RWPE1 (cell line): ENCODE measurements at regions not wholly inside any gene's neighbourhood (a gene's known extent, or its start where the extent isn't known, plus 50 kb on each side); places are given as distances from the start of the nearest gene placed in this dataset.
"Not testable (repeated sequence)": the region's sequence is repeated elsewhere in the genome, so short reads cannot be mapped to it uniquely, and the experiment has no call there.

ENCODE experiments used
- CTCF ChIA-PET: fragments of 350-600 bp; sonication (Branson Sonifier 250); formaldehyde crosslinking; extraction: SDS; loops from one replicate; lab custom pipeline; 2021; lab: Yijun Ruan, JAX
- POLR2A ChIA-PET: fragments of 400-600 bp; formaldehyde crosslinking; extraction: SDS; loops from one replicate; lab custom pipeline; 2020; ENCODE audit warnings: antibody characterized with exemption; ENCODE audit not compliant: low non-redundant PET; lab: Yijun Ruan, JAX
- DNase-seq: peaks from one replicate; pipeline ENCODE4 v3.0.0; 2012; ENCODE audit warnings: low spot score
- H3K27ac ChIP-seq: fragments of 450-650 bp; 2 replicates; pipeline ENCODE4 v1.5.1; 2017
- TF ChIP-seq, protein P1 (sequence below): fragments of 450-650 bp; conservative IDR thresholded peaks from 2 replicates; pipeline ENCODE4 v1.5.1; 2017; ENCODE audit warnings: low read depth, mild to moderate bottlenecking

GRCh38 chr5:110812639-110813038 lies 73.8 kb downstream of the SLC25A46 start:
- CTCF ChIA-PET: no interaction called here
- H3K27ac ChIP-seq: no peak overlapping the region
- POLR2A ChIA-PET: no interaction called here
- no peak for DNase-seq
- TF ChIP-seq, protein P1, sequence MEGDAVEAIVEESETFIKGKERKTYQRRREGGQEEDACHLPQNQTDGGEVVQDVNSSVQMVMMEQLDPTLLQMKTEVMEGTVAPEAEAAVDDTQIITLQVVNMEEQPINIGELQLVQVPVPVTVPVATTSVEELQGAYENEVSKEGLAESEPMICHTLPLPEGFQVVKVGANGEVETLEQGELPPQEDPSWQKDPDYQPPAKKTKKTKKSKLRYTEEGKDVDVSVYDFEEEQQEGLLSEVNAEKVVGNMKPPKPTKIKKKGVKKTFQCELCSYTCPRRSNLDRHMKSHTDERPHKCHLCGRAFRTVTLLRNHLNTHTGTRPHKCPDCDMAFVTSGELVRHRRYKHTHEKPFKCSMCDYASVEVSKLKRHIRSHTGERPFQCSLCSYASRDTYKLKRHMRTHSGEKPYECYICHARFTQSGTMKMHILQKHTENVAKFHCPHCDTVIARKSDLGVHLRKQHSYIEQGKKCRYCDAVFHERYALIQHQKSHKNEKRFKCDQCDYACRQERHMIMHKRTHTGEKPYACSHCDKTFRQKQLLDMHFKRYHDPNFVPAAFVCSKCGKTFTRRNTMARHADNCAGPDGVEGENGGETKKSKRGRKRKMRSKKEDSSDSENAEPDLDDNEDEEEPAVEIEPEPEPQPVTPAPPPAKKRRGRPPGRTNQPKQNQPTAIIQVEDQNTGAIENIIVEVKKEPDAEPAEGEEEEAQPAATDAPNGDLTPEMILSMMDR: no peak

GRCh38 chr5:110815916-110816605 lies 77.3 kb downstream of the SLC25A46 start:
- no peak for DNase-seq
- TF ChIP-seq, protein P1: no peak
- CTCF ChIA-PET: interaction anchor here (0.5 kb wide), 1 partner anchor 52 kb away, joined by 3 read pairs; no protein-coding TSS in a partner anchor
- no peak overlapping the region for H3K27ac ChIP-seq
- POLR2A ChIA-PET: no interaction called here

- CTCF ChIA-PET: interaction anchor here (0.7 kb wide), 1 partner anchor 274 kb away, joined by 3 read pairs; no protein-coding TSS in a partner anchor
- peak; percentile 65 for DNase-seq
- TF ChIP-seq, protein P1: no peak
- no peak overlapping the region for H3K27ac ChIP-seq
- POLR2A ChIA-PET: no interaction called here
Observed at GRCh38 chr5:110817459-110817858, 78.7 kb downstream of the SLC25A46 start.

- no peak overlapping the region for H3K27ac ChIP-seq
- CTCF ChIA-PET: no interaction called here
- POLR2A ChIA-PET: no interaction called here
- TF ChIP-seq, protein P1: no peak
- no peak for DNase-seq
Observed at GRCh38 chr5:110823571-110823970, 84.8 kb downstream of the SLC25A46 start.

DNA sequence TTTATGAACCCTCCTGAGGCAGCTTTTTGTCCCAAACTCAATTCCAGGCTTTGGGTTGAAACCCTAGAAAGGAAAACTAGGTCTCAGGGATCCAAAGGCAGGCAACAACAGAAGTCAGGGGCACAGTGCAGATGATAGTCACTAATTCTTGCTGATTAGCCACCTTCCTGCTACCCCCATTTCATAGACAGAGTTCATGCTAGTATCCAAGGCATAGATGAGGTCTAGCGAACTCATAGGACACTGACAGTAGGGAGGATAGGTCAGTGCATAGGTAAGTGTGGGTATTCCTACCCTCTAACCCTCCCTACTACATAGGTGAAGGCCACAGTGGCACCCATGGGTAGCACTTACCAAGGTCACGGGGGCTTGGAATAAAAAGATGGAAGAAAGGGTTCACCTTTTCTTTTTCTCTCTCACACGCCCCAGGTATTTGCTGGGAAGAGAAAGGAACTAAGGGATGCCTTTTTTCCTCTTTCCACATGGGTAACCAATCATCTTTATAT lies 86.2 kb downstream of the SLC25A46 start:
- ChIA-PET CTCF (no interaction called here), POLR2A (no interaction called here)

DNA sequence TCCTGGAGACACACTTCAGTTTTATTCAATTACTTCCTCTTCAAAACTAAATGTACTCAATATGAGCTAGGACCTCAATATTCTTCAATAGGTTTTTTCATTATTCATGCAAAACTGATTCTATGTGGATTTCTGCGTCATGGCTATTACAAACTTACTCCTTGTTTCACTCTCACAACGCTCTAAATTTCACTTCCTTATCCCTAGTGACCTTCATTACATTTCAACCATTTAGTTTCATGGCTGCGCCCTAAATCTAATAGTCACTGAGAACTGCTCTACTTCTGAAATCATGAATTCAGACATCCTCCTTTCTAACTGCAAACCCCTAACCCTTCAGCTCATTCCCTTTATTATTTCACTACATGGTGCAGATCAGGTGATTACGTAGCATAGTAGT lies 93.9 kb downstream of the SLC25A46 start:
- no peak overlapping the region for H3K27ac ChIP-seq
- ChIA-PET CTCF (no interaction called here), POLR2A (no interaction called here)
- TF ChIP-seq, protein P1: no peak
- DNase-seq: no peak

More for the DNA sequence above, 86.2 kb downstream of the SLC25A46 start:
- no peak overlapping the region for H3K27ac ChIP-seq
- DNase-seq: no peak
- TF ChIP-seq, protein P1: no peak

GRCh38 chr5:110834933-110835332 lies 96.1 kb downstream of the SLC25A46 start:
- H3K27ac ChIP-seq, DNase-seq, CTCF ChIA-PET, POLR2A ChIA-PET: not testable (repeated sequence)
